ENCODE measurements at regions not wholly inside any gene's neighbourhood (a gene's known extent, or its start where the extent isn't known, plus 50 kb on each side); places are given as distances from the start of the nearest gene placed in this dataset.

DNA sequence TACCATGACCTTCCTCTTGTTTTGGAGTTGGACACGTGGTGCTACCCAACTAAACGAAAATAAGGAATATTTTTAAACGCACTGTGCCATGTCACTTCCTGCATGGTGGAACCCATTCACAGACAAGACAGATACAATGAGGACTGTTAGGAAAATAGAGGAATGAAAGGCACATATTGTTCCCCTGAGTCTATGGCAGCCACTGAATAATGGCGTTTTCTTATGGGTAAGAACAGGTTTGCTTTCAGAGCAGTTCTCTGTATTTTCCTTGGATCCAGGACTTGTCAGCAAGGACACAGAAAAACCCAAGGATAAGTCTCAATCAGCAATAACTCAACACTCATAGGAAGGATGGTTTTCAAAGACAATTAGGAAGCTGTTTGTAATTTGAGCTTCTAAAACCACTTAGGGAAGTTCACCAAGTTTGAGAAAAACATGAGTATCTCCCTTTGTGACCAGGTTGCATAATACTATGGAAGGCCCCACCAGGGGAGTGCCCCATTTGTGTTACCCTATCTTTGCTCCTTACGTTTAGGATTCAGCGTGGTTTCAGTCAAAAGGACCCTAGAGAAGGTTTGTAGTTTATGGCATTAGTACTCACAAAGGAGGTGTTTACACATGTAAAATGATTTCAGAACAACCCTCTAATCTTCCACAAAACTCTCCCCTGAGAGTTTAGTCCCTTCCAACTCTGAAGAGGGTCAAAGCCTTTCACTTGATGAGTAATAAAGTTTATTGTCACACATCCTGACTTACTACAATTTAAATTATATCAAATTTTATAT, 487.2 kb upstream of the ATP11B start:
- Histone ChIP-seq H3K4me1 (ENCODE audit: control insufficient read depth in 2 of 2, insufficient read depth in 2 of 2, low read length in 2 of 2) (no peaks in the 10 kb centered on the region), H3K4me3 (ENCODE audit: low read length) (no peak overlapping the region), H3K9me3 (ENCODE audit: control insufficient read depth in 2 of 3, low read length in 3 of 3) (no peaks in the 10 kb centered on the region), H3K27me3 (ENCODE audit: control insufficient read depth in 2 of 2, insufficient read depth in 2 of 2, low read length in 2 of 2) (no peaks in the 10 kb centered on the region), H3K36me3 (ENCODE audit: control insufficient read depth in 2 of 3, insufficient read depth in 3 of 3, low read length in 3 of 3) (no peaks in the 10 kb centered on the region), H3K27ac (ENCODE audit: low read depth, low read length) (no peak overlapping the region)
- H3K36me3 Mint-ChIP-seq: no peaks in the 10 kb centered on the region
- intact Hi-C loops (cut with micrococcal nuclease): no loop called here
- CTCF ChIA-PET: no interaction called here
- POLR2A ChIA-PET: no interaction called here
- ATAC-seq: no peak
- DNase-seq: no peak
- H3K27ac Mint-ChIP-seq: no peak overlapping the region
- H3K27me3 Mint-ChIP-seq: peaks cover 0 to 6% (median 4%) of the 10 kb centered on the region in 5 donors
- H3K4me1 Mint-ChIP-seq: no peaks in the 10 kb centered on the region
- H3K9me3 Mint-ChIP-seq: peaks cover 0 to 6% (median 0%) of the 10 kb centered on the region in 11 donors
- no peak overlapping the region for H3K4me3 Mint-ChIP-seq

DNA sequence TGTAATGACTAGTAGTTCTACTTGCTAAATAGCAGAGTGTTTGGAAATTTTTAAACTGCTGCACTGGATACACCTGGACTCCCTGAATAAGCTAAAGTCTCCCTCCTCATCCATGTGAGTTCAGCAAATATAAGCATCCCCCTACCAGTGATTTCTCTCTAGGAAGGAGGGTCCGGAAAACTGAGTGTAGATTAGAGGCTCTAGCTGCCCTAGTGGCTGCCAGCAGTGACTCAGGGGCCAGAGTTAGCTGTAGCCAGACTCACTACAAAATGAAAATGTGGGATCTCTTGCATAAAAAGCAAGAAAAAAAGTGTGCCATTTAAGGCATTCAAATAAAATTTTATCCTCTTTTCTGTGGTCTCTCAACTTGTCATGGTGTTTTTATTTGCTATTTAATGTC, 485.0 kb upstream of the ATP11B start:
- intact Hi-C loops (cut with micrococcal nuclease): no loop called here
- H3K27ac Mint-ChIP-seq: no peak overlapping the region
- H3K9me3 Mint-ChIP-seq: peaks cover 0 to 13% (median 5%) of the 10 kb centered on the region in 11 donors
- Histone ChIP-seq H3K27ac (ENCODE audit: low read depth, low read length) (no peak overlapping the region), H3K4me1 (ENCODE audit: control insufficient read depth in 2 of 2, insufficient read depth in 2 of 2, low read length in 2 of 2) (no peaks in the 10 kb centered on the region), H3K9me3 (ENCODE audit: control insufficient read depth in 2 of 3, low read length in 3 of 3) (no peaks in the 10 kb centered on the region), H3K27me3 (ENCODE audit: control insufficient read depth in 2 of 2, insufficient read depth in 2 of 2, low read length in 2 of 2) (no peaks in the 10 kb centered on the region), H3K4me3 (ENCODE audit: low read length) (no peak overlapping the region), H3K36me3 (ENCODE audit: control insufficient read depth in 2 of 3, insufficient read depth in 3 of 3, low read length in 3 of 3) (no peaks in the 10 kb centered on the region)
- no peak overlapping the region for H3K4me3 Mint-ChIP-seq
- no peak for DNase-seq
- ATAC-seq: no peak
- ChIA-PET POLR2A (no interaction called here), CTCF (no interaction called here)
- no peaks in the 10 kb centered on the region for H3K4me1 Mint-ChIP-seq
- no peaks in the 10 kb centered on the region for H3K36me3 Mint-ChIP-seq
- H3K27me3 Mint-ChIP-seq: peaks cover 0 to 4% (median 0%) of the 10 kb centered on the region in 5 donors

DNA sequence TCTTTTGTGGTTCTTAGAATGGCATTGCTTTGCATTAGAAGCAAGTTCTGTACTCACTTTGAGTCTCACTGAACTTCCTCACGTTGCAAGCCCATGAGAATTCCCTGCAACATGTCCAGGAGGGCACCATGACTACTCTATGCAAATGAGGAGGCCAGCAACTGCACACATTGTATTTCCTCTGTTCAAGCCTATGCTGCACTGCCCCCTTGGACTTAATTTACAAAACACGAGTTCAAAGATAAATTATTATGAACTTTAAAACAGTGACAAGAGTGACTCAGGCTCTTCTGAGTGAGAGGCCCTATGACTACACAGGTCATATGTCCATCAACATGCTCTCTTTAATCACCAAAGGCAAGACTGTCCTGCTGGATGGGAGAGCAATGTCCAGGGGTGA, 484.2 kb upstream of the ATP11B start:
- no peak for ATAC-seq
- CTCF ChIA-PET: no interaction called here
- H3K36me3 Mint-ChIP-seq: no peaks in the 10 kb centered on the region

DNA sequence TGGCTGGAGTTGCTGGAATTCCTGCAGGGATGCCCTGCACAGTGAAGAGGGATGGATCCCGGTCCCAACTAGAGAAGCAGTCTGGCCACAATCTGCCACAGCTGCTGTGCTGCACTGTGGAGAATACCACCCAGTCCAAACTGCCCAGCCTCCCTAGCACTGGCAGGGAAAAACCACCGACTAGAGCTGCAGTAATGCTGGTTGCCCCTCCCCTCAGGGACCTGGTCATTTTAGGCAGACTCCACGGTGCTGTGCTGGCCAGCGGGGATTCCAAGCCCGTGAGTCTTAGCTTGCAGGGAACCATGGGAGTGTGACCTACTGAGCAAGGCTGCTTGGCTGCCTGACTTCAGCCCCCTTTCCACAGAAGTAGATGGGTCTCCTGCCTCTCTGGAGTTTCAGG, 478.0 kb upstream of the ATP11B start:
- Mint-ChIP-seq H3K27ac (no peak overlapping the region), H3K27me3 (no peaks in the 10 kb centered on the region), H3K4me1 (no peaks in the 10 kb centered on the region), H3K9me3 (peaks cover 4 to 45% (median 25%) of the 10 kb centered on the region in 11 donors), H3K4me3 (no peak overlapping the region), H3K36me3 (peaks cover 0 to 4% (median 0%) of the 10 kb centered on the region in 5 donors)
- ATAC-seq: no peak
- H3K4me3 ChIP-seq (ENCODE audit: low read length): no peak overlapping the region
- no peaks in the 10 kb centered on the region for H3K4me1 ChIP-seq (ENCODE audit: control insufficient read depth in 2 of 2, insufficient read depth in 2 of 2, low read length in 2 of 2)
- H3K9me3 ChIP-seq (ENCODE audit: control insufficient read depth in 2 of 3, low read length in 3 of 3): no peaks in the 10 kb centered on the region
- CTCF ChIA-PET: no interaction called here
- no peaks in the 10 kb centered on the region for H3K27me3 ChIP-seq (ENCODE audit: control insufficient read depth in 2 of 2, insufficient read depth in 2 of 2, low read length in 2 of 2)
- intact Hi-C loops (cut with micrococcal nuclease): no loop called here
- H3K27ac ChIP-seq (ENCODE audit: low read depth, low read length): no peak overlapping the region
- POLR2A ChIA-PET: no interaction called here
- H3K36me3 ChIP-seq (ENCODE audit: control insufficient read depth in 2 of 3, insufficient read depth in 3 of 3, low read length in 3 of 3): no peaks in the 10 kb centered on the region
- DNase-seq: no peak

More for the DNA sequence above, 484.2 kb upstream of the ATP11B start:
- Histone ChIP-seq H3K9me3 (ENCODE audit: control insufficient read depth in 2 of 3, low read length in 3 of 3) (no peaks in the 10 kb centered on the region), H3K27me3 (ENCODE audit: control insufficient read depth in 2 of 2, insufficient read depth in 2 of 2, low read length in 2 of 2) (no peaks in the 10 kb centered on the region), H3K4me3 (ENCODE audit: low read length) (no peak overlapping the region), H3K36me3 (ENCODE audit: control insufficient read depth in 2 of 3, insufficient read depth in 3 of 3, low read length in 3 of 3) (no peaks in the 10 kb centered on the region), H3K27ac (ENCODE audit: low read depth, low read length) (no peak overlapping the region), H3K4me1 (ENCODE audit: control insufficient read depth in 2 of 2, insufficient read depth in 2 of 2, low read length in 2 of 2) (no peaks in the 10 kb centered on the region)
- DNase-seq: no peak
- H3K27ac Mint-ChIP-seq: no peak overlapping the region
- H3K4me3 Mint-ChIP-seq: no peak overlapping the region
- H3K27me3 Mint-ChIP-seq: peaks cover 0 to 4% (median 0%) of the 10 kb centered on the region in 5 donors
- H3K9me3 Mint-ChIP-seq: peaks cover 0 to 15% (median 6%) of the 10 kb centered on the region in 11 donors
- intact Hi-C loops (cut with micrococcal nuclease): no loop called here
- no peaks in the 10 kb centered on the region for H3K4me1 Mint-ChIP-seq
- POLR2A ChIA-PET: no interaction called here

GRCh38 chr3:182323126-182323700, 470.1 kb upstream of the ATP11B start:
- no peaks in the 10 kb centered on the region for H3K36me3 Mint-ChIP-seq
- Histone ChIP-seq H3K36me3 (ENCODE audit: control insufficient read depth in 2 of 3, insufficient read depth in 3 of 3, low read length in 3 of 3) (no peaks in the 10 kb centered on the region), H3K4me3 (ENCODE audit: low read length) (no peak overlapping the region), H3K4me1 (ENCODE audit: control insufficient read depth in 2 of 2, insufficient read depth in 2 of 2, low read length in 2 of 2) (no peaks in the 10 kb centered on the region), H3K27me3 (ENCODE audit: control insufficient read depth in 2 of 2, insufficient read depth in 2 of 2, low read length in 2 of 2) (no peaks in the 10 kb centered on the region), H3K27ac (ENCODE audit: low read depth, low read length) (no peak overlapping the region), H3K9me3 (ENCODE audit: control insufficient read depth in 2 of 3, low read length in 3 of 3) (no peaks in the 10 kb centered on the region)
- peaks cover 0 to 6% (median 0%) of the 10 kb centered on the region in 5 donors for H3K27me3 Mint-ChIP-seq
- no peak overlapping the region for H3K4me3 Mint-ChIP-seq
- peaks cover 2 to 27% (median 12%) of the 10 kb centered on the region in 11 donors for H3K9me3 Mint-ChIP-seq
- no peak for ATAC-seq
- DNase-seq: no peak
- POLR2A ChIA-PET: no interaction called here
- no peak overlapping the region for H3K27ac Mint-ChIP-seq
- CTCF ChIA-PET: no interaction called here
- intact Hi-C loops (cut with micrococcal nuclease): no loop called here
- no peaks in the 10 kb centered on the region for H3K4me1 Mint-ChIP-seq

- Mint-ChIP-seq H3K36me3 (no peaks in the 10 kb centered on the region), H3K9me3 (peaks cover 2 to 20% (median 8%) of the 10 kb centered on the region in 11 donors), H3K4me3 (no peak overlapping the region), H3K4me1 (no peaks in the 10 kb centered on the region), H3K27me3 (peaks cover 0 to 6% (median 0%) of the 10 kb centered on the region in 5 donors), H3K27ac (no peak overlapping the region)
- Histone ChIP-seq H3K36me3 (ENCODE audit: control insufficient read depth in 2 of 3, insufficient read depth in 3 of 3, low read length in 3 of 3) (no peaks in the 10 kb centered on the region), H3K4me1 (ENCODE audit: control insufficient read depth in 2 of 2, insufficient read depth in 2 of 2, low read length in 2 of 2) (no peaks in the 10 kb centered on the region), H3K9me3 (ENCODE audit: control insufficient read depth in 2 of 3, low read length in 3 of 3) (no peaks in the 10 kb centered on the region), H3K4me3 (ENCODE audit: low read length) (no peak overlapping the region), H3K27ac (ENCODE audit: low read depth, low read length) (no peak overlapping the region), H3K27me3 (ENCODE audit: control insufficient read depth in 2 of 2, insufficient read depth in 2 of 2, low read length in 2 of 2) (no peaks in the 10 kb centered on the region)
- POLR2A ChIA-PET: no interaction called here
- intact Hi-C loops (cut with micrococcal nuclease): no loop called here
- ATAC-seq (no peak), DNase-seq (no peak)
- CTCF ChIA-PET: no interaction called here
These were observed 469.4 kb upstream of the ATP11B start for GRCh38 chr3:182323898-182324297.

Measured in naive thymus-derived CD4-positive, alpha-beta T cell (primary cell).